Stimulated activated CD4-positive, alpha-beta T cell treated with anti-CD3 and anti-CD28 coated beads, Interleukin-1b, Interleukin-23, amount 100 ng/mL, for 4 hours (primary cell): ENCODE measurements at regions not wholly inside any gene's neighbourhood (a gene's known extent, or its start where the extent isn't known, plus 50 kb on each side); places are given as distances from the start of the nearest gene placed in this dataset.
"Not testable (repeated sequence)": the region's sequence is repeated elsewhere in the genome, so short reads cannot be mapped to it uniquely, and the experiment has no call there.

ENCODE experiments used
- DNase-seq, 2 donors: peaks; one replicate each; pipeline ENCODE4 v3.0.0-alpha.2; 2020; ENCODE audit warnings: low read depth in 2 of 2

GRCh38 chr20:53872561-53873229, 197.7 kb downstream of the BCAS1 start:
- peak in 1 of 2 donors; percentile 32 for DNase-seq

GRCh38 chr20:53872081-53872541, 198.3 kb downstream of the BCAS1 start:
- no peak for DNase-seq

- no peak for DNase-seq
Observed at GRCh38 chr20:53871541-53871940, 198.9 kb downstream of the BCAS1 start.

GRCh38 chr20:53870426-53871315, 199.7 kb downstream of the BCAS1 start:
- DNase-seq: no peak

GRCh38 chr20:53869466-53870258, 200.7 kb downstream of the BCAS1 start:
- peak; percentile 28 to 54 for DNase-seq

GRCh38 chr20:53867741-53868351, 202.5 kb downstream of the BCAS1 start:
- no peak for DNase-seq

- no peak for DNase-seq
Observed at GRCh38 chr20:53866794-53867740, 203.3 kb downstream of the BCAS1 start.

- no peak for DNase-seq
Observed at GRCh38 chr20:53865901-53866793, 204.2 kb downstream of the BCAS1 start.

- not testable (repeated sequence) for DNase-seq
Observed at GRCh38 chr20:53864765-53865683, 205.4 kb downstream of the BCAS1 start.

- DNase-seq: not testable (repeated sequence)
Observed at GRCh38 chr20:53863923-53864641, 206.3 kb downstream of the BCAS1 start.

- not testable (repeated sequence) for DNase-seq
Observed at GRCh38 chr20:53863535-53863922, 206.9 kb downstream of the BCAS1 start.

GRCh38 chr20:53863039-53863438, 207.4 kb downstream of the BCAS1 start:
- DNase-seq: not testable (repeated sequence)

GRCh38 chr20:53862490-53862889, 207.9 kb downstream of the BCAS1 start:
- DNase-seq: not testable (repeated sequence)

GRCh38 chr20:53862136-53862397, 208.3 kb downstream of the BCAS1 start:
- not testable (repeated sequence) for DNase-seq

GRCh38 chr20:53859684-53860083, 210.7 kb downstream of the BCAS1 start:
- DNase-seq: no peak

- DNase-seq: not testable (repeated sequence)
Observed at GRCh38 chr20:53859009-53859408, 211.4 kb downstream of the BCAS1 start.

GRCh38 chr20:53858516-53858915, 211.9 kb downstream of the BCAS1 start:
- DNase-seq: not testable (repeated sequence)

- no peak for DNase-seq
Observed at GRCh38 chr20:53857723-53858236, 212.6 kb downstream of the BCAS1 start.
